ENCODE measurements at regions not wholly inside any gene's neighbourhood (a gene's known extent, or its start where the extent isn't known, plus 50 kb on each side); places are given as distances from the start of the nearest gene placed in this dataset.
"Not testable (repeated sequence)": the region's sequence is repeated elsewhere in the genome, so short reads cannot be mapped to it uniquely, and the experiment has no call there.

GRCh38 chr10:30134171-30134945 lies 75.0 kb upstream of the JCAD start:
- DNase-seq (no peak), ATAC-seq (no peak)

GRCh38 chr10:30133198-30133597 lies 73.8 kb upstream of the JCAD start:
- no peak for DNase-seq
- intact Hi-C loops (cut with DNase I) = no loop called here
- ATAC-seq = no peak

More at GRCh38 chr10:30134171-30134945, 75.0 kb upstream of the JCAD start:
- intact Hi-C loops (cut with DNase I) = no loop called here

- ATAC-seq; intact Hi-C loops (cut with DNase I): not testable (repeated sequence)
Observed at GRCh38 chr10:30131369-30131768, 72.0 kb upstream of the JCAD start.

GRCh38 chr10:30129326-30129725 lies 69.9 kb upstream of the JCAD start:
- ATAC-seq; DNase-seq; intact Hi-C loops (cut with DNase I): not testable (repeated sequence)

More at GRCh38 chr10:30131369-30131768, 72.0 kb upstream of the JCAD start:
- DNase-seq = not testable (repeated sequence)

- DNase-seq (peak; percentile 29), ATAC-seq (peak; percentile 49 to 71)
- intact Hi-C loops (cut with DNase I) = no loop called here
Observed at GRCh38 chr10:30127120-30127541, 67.7 kb upstream of the JCAD start.

- ATAC-seq = no peak
- intact Hi-C loops (cut with DNase I) = no loop called here
- no peak for DNase-seq
Observed at GRCh38 chr10:30125496-30125895, 66.1 kb upstream of the JCAD start.

GRCh38 chr10:30124704-30125103 lies 65.3 kb upstream of the JCAD start:
- ATAC-seq (no peak), DNase-seq (no peak)
- intact Hi-C loops (cut with DNase I) = no loop called here

GRCh38 chr10:30121401-30121800 lies 62.0 kb upstream of the JCAD start:
- no peak for ATAC-seq
- DNase-seq = no peak

GRCh38 chr10:30118590-30118989 lies 59.2 kb upstream of the JCAD start:
- ATAC-seq (no peak), DNase-seq (no peak)
- intact Hi-C loops (cut with DNase I) = no loop called here

More at GRCh38 chr10:30121401-30121800, 62.0 kb upstream of the JCAD start:
- intact Hi-C loops (cut with DNase I) = no loop called here

- DNase-seq = no peak
- ATAC-seq = no peak
- intact Hi-C loops (cut with DNase I) = no loop called here
Observed at GRCh38 chr10:30117812-30118501, 58.6 kb upstream of the JCAD start.

GRCh38 chr10:30116041-30116491 lies 56.7 kb upstream of the JCAD start:
- ATAC-seq = no peak
- DNase-seq = no peak
- intact Hi-C loops (cut with DNase I) = no loop called here

- ATAC-seq (no peak), DNase-seq (no peak)
- intact Hi-C loops (cut with DNase I) = no loop called here
Observed at GRCh38 chr10:30115626-30115940, 56.2 kb upstream of the JCAD start.

GRCh38 chr10:30114881-30115625 lies 55.7 kb upstream of the JCAD start:
- intact Hi-C loops (cut with DNase I) = no loop called here
- ATAC-seq (peak; percentile 35 to 62), DNase-seq (peak; percentile 33)

- ATAC-seq (no peak), DNase-seq (no peak)
- intact Hi-C loops (cut with DNase I) = no loop called here
Observed at GRCh38 chr10:30114401-30114800, 55.0 kb upstream of the JCAD start.

GRCh38 chr10:30111340-30112022 lies 52.1 kb upstream of the JCAD start:
- intact Hi-C loops (cut with DNase I) = no loop called here
- no peak for DNase-seq
- peak in 1 of 2 donors; percentile 43 for ATAC-seq

Data from left cardiac atrium (tissue), 4 donors.